Mesodermal cell (in vitro differentiated cells): ENCODE measurements at regions not wholly inside any gene's neighbourhood (a gene's known extent, or its start where the extent isn't known, plus 50 kb on each side); places are given as distances from the start of the nearest gene placed in this dataset.

Experiments
- H3K27ac ChIP-seq: 2 replicates; pipeline ENCODE4 v1.7.0; 2013; ENCODE audit warnings: mild to moderate bottlenecking, low read depth, low read length, moderate library complexity; ENCODE audit not compliant: severe bottlenecking
- H3K36me3 ChIP-seq: 2 replicates; pipeline ENCODE4 v1.7.1; 2013; ENCODE audit warnings: mild to moderate bottlenecking, low read length, moderate library complexity; ENCODE audit not compliant: control insufficient read depth, insufficient read depth
- H3K4me1 ChIP-seq: one replicate; pipeline ENCODE4 v1.7.1; 2013; ENCODE audit warnings: mild to moderate bottlenecking, low read length; ENCODE audit not compliant: insufficient read depth, control insufficient read depth, poor library complexity, severe bottlenecking
- H3K4me3 ChIP-seq: 2 replicates; pipeline ENCODE4 v1.7.0; 2013; ENCODE audit warnings: low read length, control low read depth, mild to moderate bottlenecking; ENCODE audit not compliant: insufficient read depth, poor library complexity, severe bottlenecking; ENCODE audit errors: extremely low read depth
- H3K9me3 ChIP-seq: 2 replicates; pipeline ENCODE4 v1.7.1; 2013; ENCODE audit warnings: mild to moderate bottlenecking, low read length, moderate library complexity; ENCODE audit not compliant: control insufficient read depth
- whole genome bisulfite sequencing, 2 experiments: methylation state at CpG; one replicate each; pipeline ENCODE4 v1.1.5; 2013; ENCODE audit warnings: missing lambda C conversion rate in 2 of 2; ENCODE audit not compliant: insufficient coverage in 2 of 2; 5-methylcytosine and 5-hydroxymethylcytosine counted together

- Histone ChIP-seq H3K27ac (no peak overlapping the region), H3K36me3 (no peaks in the 10 kb centered on the region), H3K4me1 (peaks cover 6% of the 10 kb centered on the region), H3K4me3 (no peak overlapping the region), H3K9me3 (no peaks in the 10 kb centered on the region)
- no CpG with 5 or more reads among the region's 2 CpGs for WGBS, 2 experiments
Observed at GRCh38 chr11:128300785-128301184, 286.6 kb downstream of the ETS1 start.

GRCh38 chr11:128299132-128299726 is 288.1 kb downstream of the ETS1 start:
- Histone ChIP-seq H3K36me3 (no peaks in the 10 kb centered on the region), H3K4me3 (no peak overlapping the region), H3K9me3 (no peaks in the 10 kb centered on the region), H3K4me1 (peaks cover 6% of the 10 kb centered on the region), H3K27ac (peak overlapping the region; percentile 6)
- WGBS, 2 experiments, result 78 to 87% methylated on average over 2 to 5 of the region's 6 CpGs

- WGBS, 2 experiments, result no CpG with 5 or more reads among the region's 2 CpGs
- H3K4me3 ChIP-seq, result no peak overlapping the region
- no peak overlapping the region for H3K27ac ChIP-seq
- H3K9me3 ChIP-seq, result no peaks in the 10 kb centered on the region
- H3K36me3 ChIP-seq, result no peaks in the 10 kb centered on the region
- peaks cover 6% of the 10 kb centered on the region for H3K4me1 ChIP-seq
Observed at GRCh38 chr11:128298271-128298670, 289.1 kb downstream of the ETS1 start.

- Histone ChIP-seq H3K27ac (no peak overlapping the region), H3K4me1 (peaks cover 6% of the 10 kb centered on the region), H3K9me3 (no peaks in the 10 kb centered on the region), H3K36me3 (no peaks in the 10 kb centered on the region), H3K4me3 (no peak overlapping the region)
- WGBS, 2 experiments, result 89 to 100% methylated on average over 1 of the region's 3 CpGs
Observed at GRCh38 chr11:128297805-128298204, 289.6 kb downstream of the ETS1 start.

GRCh38 chr11:128297091-128297651 is 290.2 kb downstream of the ETS1 start:
- H3K4me1 ChIP-seq, result peaks cover 6% of the 10 kb centered on the region
- H3K9me3 ChIP-seq, result no peaks in the 10 kb centered on the region
- no peak overlapping the region for H3K4me3 ChIP-seq
- H3K36me3 ChIP-seq, result no peaks in the 10 kb centered on the region
- no peak overlapping the region for H3K27ac ChIP-seq
- WGBS, 2 experiments, result 100% methylated on average over 2 of the region's 4 CpGs

GRCh38 chr11:128294671-128295050 is 292.7 kb downstream of the ETS1 start:
- Histone ChIP-seq H3K4me3 (no peak overlapping the region), H3K4me1 (peaks cover 10% of the 10 kb centered on the region), H3K36me3 (no peaks in the 10 kb centered on the region), H3K27ac (no peak overlapping the region), H3K9me3 (no peaks in the 10 kb centered on the region)
- WGBS, 2 experiments, result no CpG with 5 or more reads among the region's 1 CpG

- Histone ChIP-seq H3K9me3 (no peaks in the 10 kb centered on the region), H3K4me1 (peaks cover 13% of the 10 kb centered on the region), H3K27ac (no peak overlapping the region), H3K36me3 (no peaks in the 10 kb centered on the region), H3K4me3 (no peak overlapping the region)
- 91 to 96% methylated on average over 6 to 8 of the region's 11 CpGs for WGBS, 2 experiments
Observed at GRCh38 chr11:128294001-128294670, 293.2 kb downstream of the ETS1 start.

- Histone ChIP-seq H3K4me1 (peaks cover 7% of the 10 kb centered on the region), H3K36me3 (no peaks in the 10 kb centered on the region), H3K4me3 (no peak overlapping the region), H3K9me3 (no peaks in the 10 kb centered on the region), H3K27ac (no peak overlapping the region)
- 94 to 95% methylated on average over 6 of the region's 7 CpGs for WGBS, 2 experiments
Observed at GRCh38 chr11:128291835-128292234, 295.5 kb downstream of the ETS1 start.

GRCh38 chr11:128291007-128291406 is 296.4 kb downstream of the ETS1 start:
- Histone ChIP-seq H3K4me3 (no peak overlapping the region), H3K4me1 (peaks cover 7% of the 10 kb centered on the region), H3K27ac (no peak overlapping the region), H3K36me3 (no peaks in the 10 kb centered on the region), H3K9me3 (no peaks in the 10 kb centered on the region)
- WGBS, 2 experiments, result 83 to 95% methylated on average over 4 to 5 of the region's 8 CpGs

- no peaks in the 10 kb centered on the region for H3K9me3 ChIP-seq
- H3K4me1 ChIP-seq, result peaks cover 7% of the 10 kb centered on the region
- H3K4me3 ChIP-seq, result no peak overlapping the region
- no peaks in the 10 kb centered on the region for H3K36me3 ChIP-seq
- H3K27ac ChIP-seq, result no peak overlapping the region
- 64 to 65% methylated on average over 11 to 14 of the region's 16 CpGs for WGBS, 2 experiments
Observed at GRCh38 chr11:128290106-128290840, 297.1 kb downstream of the ETS1 start.
